SK-MEL-5 (cell line): ENCODE measurements at regions not wholly inside any gene's neighbourhood (a gene's known extent, or its start where the extent isn't known, plus 50 kb on each side); places are given as distances from the start of the nearest gene placed in this dataset.
A peak's percentile ranks its signal among the peaks of the same experiment; 100 is the strongest.

Experiments
- DNase-seq: peaks from one replicate; pipeline ENCODE4 v3.0.0-alpha.2; 2016; ENCODE audit warnings: low read depth, low spot score
- in situ Hi-C: cut with HindIII; loops from 2 replicates; pipeline ENCODE4 v1.10.0; 2016; ENCODE audit warnings: low sequenced_read_pairs, high pct_unique_total_duplicates, low pct_unique_long_range_greater_than_20kb
- small RNA-seq, 2 experiments: library from RNA; depleted of rRNA; stranded (forward); fragments of <200 nt; gene quantifications; one replicate each; pipeline ENCODE3, GENCODE V24; 2014

DNA sequence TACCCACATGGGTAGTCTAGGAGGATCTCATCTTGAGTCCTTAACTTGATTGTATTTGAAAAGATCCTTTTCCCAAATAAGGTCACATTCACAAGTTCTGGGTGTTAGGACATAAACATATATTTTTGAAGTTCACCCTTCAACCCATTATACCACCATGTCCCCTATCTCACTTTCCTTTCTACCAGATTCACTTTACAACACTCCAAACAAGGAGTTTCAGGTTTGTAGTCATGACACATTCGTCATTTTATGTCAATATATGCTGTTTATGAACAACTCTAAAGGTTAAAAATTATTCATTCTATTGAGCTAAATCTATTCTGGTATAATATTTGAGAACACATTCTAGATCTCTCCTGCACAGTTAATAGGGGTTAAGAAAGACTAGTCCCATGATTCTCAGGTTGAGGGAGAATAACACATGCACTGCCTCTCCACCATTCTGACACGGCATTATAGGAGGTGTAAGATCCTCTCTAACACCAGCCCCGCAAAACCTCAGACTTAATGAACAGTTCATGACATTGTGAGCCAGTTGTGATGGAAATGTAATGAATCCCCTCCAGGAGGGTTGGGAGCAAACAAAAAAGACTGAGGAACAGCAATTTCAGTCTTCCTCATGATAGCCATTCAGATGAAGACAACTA is 72.0 kb upstream of the PSMA6 start:
- no peak for DNase-seq
- in situ Hi-C loops, result no loop called here

- DNase-seq, result no peak
- in situ Hi-C loops, result no loop called here
Observed at GRCh38 chr14:35220920-35221319, 71.3 kb upstream of the PSMA6 start.

DNA sequence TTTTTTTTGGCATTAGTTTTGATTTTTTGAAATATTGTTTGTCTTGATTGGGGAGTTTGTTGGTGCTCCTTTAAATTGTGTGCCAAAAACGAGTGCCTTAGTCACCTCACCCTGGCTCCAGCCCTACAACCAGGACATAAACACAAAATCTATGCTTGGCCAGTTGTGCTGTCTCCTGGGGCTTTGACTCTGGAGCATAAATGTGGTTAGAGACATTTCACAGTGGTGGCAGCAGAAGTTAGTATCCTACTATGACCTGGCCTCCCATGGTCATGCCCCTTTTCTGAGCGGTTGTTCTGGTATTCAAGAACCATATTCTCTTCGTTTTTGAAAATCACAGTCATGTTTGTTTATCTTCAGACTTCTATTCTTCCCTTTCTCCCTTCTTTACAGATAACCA is 70.7 kb upstream of the PSMA6 start:
- in situ Hi-C loops, result no loop called here
- DNase-seq, result no peak

- DNase-seq, result no peak
- in situ Hi-C loops, result no loop called here
Observed at GRCh38 chr14:35222324-35222723, 69.9 kb upstream of the PSMA6 start.

DNA sequence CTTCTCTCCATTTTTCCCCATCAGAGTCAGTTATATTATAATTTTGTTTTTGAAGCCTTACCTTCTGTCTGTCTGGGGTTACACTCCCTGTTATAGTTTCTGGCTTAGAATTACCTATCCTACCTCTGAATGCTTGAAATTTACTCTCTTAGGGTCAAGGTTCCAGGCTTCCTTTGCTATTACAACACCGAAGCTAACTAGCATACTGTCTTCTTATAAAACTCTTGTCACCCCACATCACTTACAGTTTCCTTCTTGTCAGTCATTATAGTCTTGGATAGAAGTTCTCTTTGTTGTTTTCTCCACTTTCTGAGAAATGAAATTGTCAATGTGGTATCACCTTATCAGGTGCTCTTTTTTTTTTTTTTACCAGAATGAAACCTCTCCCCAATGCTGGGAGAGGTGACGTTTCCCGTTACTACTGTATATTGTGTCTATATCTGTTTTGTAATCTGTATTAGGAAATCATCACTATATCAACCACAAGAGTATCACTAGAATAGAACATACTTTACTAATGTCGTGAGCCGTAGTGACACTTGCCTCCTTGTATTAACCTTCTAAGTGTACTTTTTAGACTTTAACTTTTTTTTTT is 69.2 kb upstream of the PSMA6 start:
- in situ Hi-C loops, result no loop called here
- DNase-seq, result no peak

DNA sequence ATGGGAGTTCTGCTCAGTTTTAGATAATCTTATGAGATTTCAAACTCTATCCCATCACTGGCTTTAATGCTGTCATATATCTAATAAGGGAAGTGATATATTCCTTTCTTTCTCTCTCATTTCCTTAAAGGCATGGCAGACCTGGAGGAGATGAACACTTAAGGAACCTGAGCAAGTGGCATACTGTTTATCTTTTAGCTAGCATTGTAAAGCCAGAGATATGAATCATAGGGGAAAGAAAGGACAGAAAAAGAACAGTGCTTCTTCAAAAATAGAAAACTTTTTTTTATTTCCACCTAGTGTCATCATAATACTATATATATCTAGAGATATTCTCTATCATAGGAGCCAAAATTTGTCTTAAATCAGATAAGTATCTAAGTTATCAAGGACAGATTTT is 68.3 kb upstream of the PSMA6 start:
- in situ Hi-C loops, result no loop called here
- DNase-seq, result no peak

GRCh38 chr14:35224615-35225014 is 67.6 kb upstream of the PSMA6 start:
- in situ Hi-C loops, result no loop called here
- no peak for DNase-seq

GRCh38 chr14:35229084-35229791 is 62.9 kb upstream of the PSMA6 start:
- in situ Hi-C loops, result no loop called here
- peak; percentile 63 for DNase-seq

GRCh38 chr14:35229792-35230089 is 62.4 kb upstream of the PSMA6 start:
- no peak for DNase-seq
- in situ Hi-C loops, result no loop called here

- in situ Hi-C loops, result no loop called here
- no peak for DNase-seq
Observed at GRCh38 chr14:35231207-35231760, 60.9 kb upstream of the PSMA6 start.

DNA sequence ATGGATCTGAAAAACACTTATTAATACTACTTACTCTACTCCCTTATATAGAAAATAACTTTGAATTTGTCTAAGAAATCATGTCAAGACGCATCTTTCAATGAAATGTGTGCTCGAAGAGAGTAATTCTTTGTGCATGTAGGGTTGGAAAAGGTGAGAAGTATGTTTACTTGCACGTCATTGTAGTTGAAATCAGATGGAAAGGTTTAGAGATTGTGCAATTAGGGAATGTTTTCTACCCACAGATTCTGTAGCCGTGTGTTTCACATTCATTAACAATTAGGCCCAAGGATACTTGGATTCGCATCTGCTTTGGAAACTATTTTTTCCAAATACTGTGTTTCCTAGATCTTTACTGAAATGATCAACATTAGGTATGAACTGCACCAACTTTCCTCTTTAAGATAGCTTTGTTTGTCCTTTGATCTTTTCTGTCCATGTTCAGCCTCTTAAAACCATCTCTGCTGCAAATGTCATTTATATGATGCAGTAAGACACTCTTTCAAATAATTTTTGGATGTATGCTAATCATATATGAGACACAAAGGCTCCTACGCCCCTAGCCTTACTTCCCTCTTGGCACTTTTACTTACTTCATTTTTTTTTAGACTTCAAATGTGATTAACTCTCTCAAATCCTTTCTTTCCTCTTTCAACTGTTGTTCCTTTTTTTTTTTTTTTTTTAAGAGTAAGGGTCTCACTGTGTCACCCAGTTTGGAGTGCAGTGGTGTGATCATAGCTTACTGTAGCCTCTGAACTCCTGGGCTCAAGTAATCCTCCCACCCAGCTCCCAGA is 58.0 kb upstream of the PSMA6 start:
- in situ Hi-C loops, result no loop called here
- DNase-seq, result no peak

- in situ Hi-C loops, result no loop called here
- DNase-seq, result no peak
Observed at GRCh38 chr14:35235840-35236239, 56.3 kb upstream of the PSMA6 start.

GRCh38 chr14:35236806-35237205 is 55.4 kb upstream of the PSMA6 start:
- DNase-seq, result no peak
- in situ Hi-C loops, result no loop called here

DNA sequence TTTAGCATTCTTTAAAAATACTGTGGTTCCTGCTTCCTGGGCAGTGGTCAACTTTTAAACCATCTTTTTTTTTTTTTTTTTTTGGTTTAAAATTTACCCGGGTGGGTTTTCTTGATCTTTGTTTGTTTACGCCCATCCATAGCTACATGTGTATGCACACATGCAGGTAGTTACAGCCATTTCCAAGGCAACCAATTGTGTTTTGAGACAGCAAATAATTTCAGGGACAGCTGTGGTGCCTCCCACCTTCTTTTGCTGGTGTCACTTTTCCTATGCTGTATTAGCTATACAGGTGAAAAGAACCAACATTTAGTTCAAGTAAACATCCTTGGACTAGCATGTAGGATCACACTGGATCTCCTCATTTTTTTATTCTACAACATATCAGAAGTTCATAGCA is 52.0 kb upstream of the PSMA6 start:
- in situ Hi-C loops, result no loop called here
- no peak for DNase-seq

Small RNA genes lying in the stretch of these regions (small RNA-seq; reads per million reads assigned to genes)
- 0 reads per million in 2 experiments for gene MRPL57P8
